Panc1 (cell line): ENCODE measurements at regions not wholly inside any gene's neighbourhood (a gene's known extent, or its start where the extent isn't known, plus 50 kb on each side); places are given as distances from the start of the nearest gene placed in this dataset.

Source experiments
- ATAC-seq: fragments of 200-7000 bp; cut with Tn5 transposase; 2 replicates; pipeline ENCODE4 v1.9.1; 2020; ENCODE audit warnings: mild to moderate bottlenecking, moderate library complexity
- BruUV-seq: library from RNA; stranded (reverse); fragments of 400-500 nt; replicated peaks from 2 replicates; lab custom pipeline; 2021; lab: Mats Ljungman, UMichigan
- CTCF ChIA-PET: fragments of 300-600 bp; sonication (Branson Sonifier 250); formaldehyde crosslinking; loops from one replicate; lab custom pipeline; 2022; ENCODE audit warnings: antibody characterized with exemption; lab: Charles Lee
- POLR2A ChIA-PET: fragments of 300-600 bp; sonication (Branson Sonifier 250); formaldehyde crosslinking; loops from one replicate; lab custom pipeline; 2022; ENCODE audit warnings: antibody characterized with exemption; lab: Charles Lee
- DNase-seq: peaks from one replicate; pipeline ENCODE4 v3.0.0-alpha.2; 2010; ENCODE audit warnings: low read depth, low spot score
- H3K27ac ChIP-seq: 2 replicates; pipeline ENCODE4 v1.5.1; 2011; ENCODE audit warnings: mild to moderate bottlenecking, low read length, inconsistent platforms
- H3K27me3 ChIP-seq: fragments of 200-500 bp; sonication (Bioruptor generic); 2 replicates; pipeline ENCODE4 v1.6.0; 2014; ENCODE audit warnings: low read length, inconsistent platforms; ENCODE audit not compliant: control insufficient read depth, insufficient read depth
- H3K36me3 ChIP-seq: fragments of 200-500 bp; sonication (Bioruptor generic); 2 replicates; pipeline ENCODE4 v1.5.1; 2014; ENCODE audit warnings: inconsistent platforms, mild to moderate bottlenecking, low read length, moderate library complexity; ENCODE audit not compliant: control insufficient read depth, insufficient read depth
- H3K4me1 ChIP-seq: 2 replicates; pipeline ENCODE4 v1.5.1; 2011; ENCODE audit warnings: inconsistent platforms, mild to moderate bottlenecking, low read length, moderate library complexity; ENCODE audit not compliant: control insufficient read depth, insufficient read depth
- H3K4me3 ChIP-seq, 2 experiments: 2 replicates each; pipeline ENCODE4 v1.5.1; 2011 to 2012; ENCODE audit warnings: low read depth in 2 of 2, low read length in 2 of 2, mild to moderate bottlenecking in 2 of 2, inconsistent platforms in 1 of 2, moderate library complexity in 1 of 2
- H3K9me3 ChIP-seq: fragments of 200-500 bp; sonication (Bioruptor generic); 2 replicates; pipeline ENCODE4 v1.5.1; 2014; ENCODE audit warnings: low read depth, mild to moderate bottlenecking, inconsistent platforms, low read length, moderate library complexity; ENCODE audit not compliant: control insufficient read depth, insufficient read depth
- CTCF ChIP-seq: fragments of 450-650 bp; IDR thresholded peaks from 2 replicates; pipeline ENCODE4 v1.5.1; 2017; ENCODE audit warnings: mild to moderate bottlenecking
- POLR2AphosphoS5 ChIP-seq: IDR thresholded peaks from 2 replicates; pipeline ENCODE4 v1.6.1; 2012; ENCODE audit warnings: mild to moderate bottlenecking, low read depth, low read length, moderate library complexity
- REST ChIP-seq, 2 experiments: IDR thresholded peaks; 2 replicates each; pipeline ENCODE4 v1.6.1; 2011 to 2012; ENCODE audit warnings: low read depth in 2 of 2, control low read depth in 1 of 2, low read length in 1 of 2, mild to moderate bottlenecking in 1 of 2, moderate library complexity in 1 of 2; ENCODE audit not compliant: insufficient read depth in 1 of 2
- SIN3A ChIP-seq: IDR thresholded peaks from 2 replicates; pipeline ENCODE4 v1.6.1; 2012; ENCODE audit warnings: low read depth, mild to moderate bottlenecking, low read length, moderate library complexity, borderline replicate concordance; ENCODE audit not compliant: insufficient read depth
- TCF7L2 ChIP-seq: IDR thresholded peaks from 2 replicates; pipeline ENCODE4 v1.6.1; 2011; ENCODE audit warnings: mild to moderate bottlenecking, low read depth, low read length, inconsistent platforms
- in situ Hi-C: cut with HindIII; loops from 2 replicates; pipeline ENCODE4 v1.10.0; 2016; ENCODE audit warnings: low sequenced_read_pairs, low pct_unique_long_range_greater_than_20kb
- intact Hi-C: fragments of 100-400 bp; cut with micrococcal nuclease; formaldehyde crosslinking; loops from one replicate; pipeline ENCODE4 v1.10.0; 2022; ENCODE audit not compliant: unreplicated experiment

DNA sequence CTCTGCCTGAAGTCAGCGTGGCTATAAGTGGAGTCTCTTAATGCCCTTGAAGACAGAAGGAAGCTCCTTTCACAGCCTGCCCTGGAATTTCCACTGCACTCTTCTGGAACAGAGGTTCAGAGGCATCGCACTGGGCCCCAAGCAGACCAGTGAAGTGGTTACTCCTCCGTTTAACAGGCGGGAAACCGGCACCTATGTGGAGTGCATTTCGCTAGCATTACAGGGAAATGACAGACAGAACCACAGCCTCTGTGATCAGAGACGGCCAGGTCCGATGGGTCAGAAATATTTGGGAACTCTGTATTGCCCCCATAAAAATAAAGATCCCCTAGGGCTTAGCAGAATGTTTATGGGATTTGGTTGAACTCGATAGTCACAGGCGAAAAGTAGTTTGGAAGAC is 406.9 kb upstream of the PRKCQ start:
- Histone ChIP-seq H3K9me3 (no peaks in the 10 kb centered on the region), H3K27ac (no peak overlapping the region), H3K27me3 (no peaks in the 10 kb centered on the region), H3K4me1 (no peaks in the 10 kb centered on the region), H3K36me3 (no peaks in the 10 kb centered on the region), H3K4me3 (no peak overlapping the region)
- BruUV-seq, result no TSS peak
- in situ Hi-C loops (no loop called here), intact Hi-C loops (no loop called here)
- TF ChIP-seq SIN3A (no peak), CTCF (no peak), POLR2AphosphoS5 (no peak), REST (IDR thresholded peaks at IDR 0.05; ENCODE audit: insufficient read depth in 1 of 2, low read depth in 2 of 2, low read length in 1 of 2) (no peak), TCF7L2 (no peak)
- CTCF ChIA-PET, result no interaction called here
- DNase-seq (no peak), ATAC-seq (no peak)
- POLR2A ChIA-PET, result no interaction called here

DNA sequence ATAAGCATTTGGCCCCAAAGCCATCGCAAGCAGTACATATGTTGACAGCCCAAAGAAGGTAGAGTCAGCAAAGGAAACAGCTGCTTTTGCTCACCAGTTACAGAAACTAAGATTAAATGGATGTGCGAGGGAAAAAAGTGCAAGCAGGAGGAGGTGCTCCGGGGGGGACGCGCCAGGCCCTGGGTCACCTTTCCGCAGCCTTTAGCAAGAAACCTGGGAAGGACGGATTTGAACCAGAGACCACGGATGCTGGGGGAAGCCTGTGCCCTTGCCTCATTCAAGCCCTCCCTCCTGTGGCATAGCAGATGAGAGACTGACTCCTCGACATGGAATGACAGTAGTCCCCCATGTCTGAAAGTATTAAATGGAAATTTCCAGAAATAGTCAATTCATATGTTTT is 405.6 kb upstream of the PRKCQ start:
- H3K27me3 ChIP-seq, result no peaks in the 10 kb centered on the region
- no peaks in the 10 kb centered on the region for H3K9me3 ChIP-seq
- intact Hi-C loops, result no loop called here
- ChIA-PET CTCF (no interaction called here), POLR2A (no interaction called here)
- H3K4me1 ChIP-seq, result no peaks in the 10 kb centered on the region
- no peaks in the 10 kb centered on the region for H3K36me3 ChIP-seq
- H3K4me3 ChIP-seq, result no peak overlapping the region
- no TSS peak for BruUV-seq
- TF ChIP-seq POLR2AphosphoS5 (no peak), REST (IDR thresholded peaks at IDR 0.05; ENCODE audit: insufficient read depth in 1 of 2, low read depth in 2 of 2, low read length in 1 of 2) (no peak), TCF7L2 (no peak), SIN3A (no peak), CTCF (no peak)
- no peak overlapping the region for H3K27ac ChIP-seq
- DNase-seq (no peak), ATAC-seq (no peak)
- in situ Hi-C loops, result no loop called here
